ENCODE measurements at regions not wholly inside any gene's neighbourhood (a gene's known extent, or its start where the extent isn't known, plus 50 kb on each side); places are given as distances from the start of the nearest gene placed in this dataset.
"Not testable (repeated sequence)": the region's sequence is repeated elsewhere in the genome, so short reads cannot be mapped to it uniquely, and the experiment has no call there.

DNA sequence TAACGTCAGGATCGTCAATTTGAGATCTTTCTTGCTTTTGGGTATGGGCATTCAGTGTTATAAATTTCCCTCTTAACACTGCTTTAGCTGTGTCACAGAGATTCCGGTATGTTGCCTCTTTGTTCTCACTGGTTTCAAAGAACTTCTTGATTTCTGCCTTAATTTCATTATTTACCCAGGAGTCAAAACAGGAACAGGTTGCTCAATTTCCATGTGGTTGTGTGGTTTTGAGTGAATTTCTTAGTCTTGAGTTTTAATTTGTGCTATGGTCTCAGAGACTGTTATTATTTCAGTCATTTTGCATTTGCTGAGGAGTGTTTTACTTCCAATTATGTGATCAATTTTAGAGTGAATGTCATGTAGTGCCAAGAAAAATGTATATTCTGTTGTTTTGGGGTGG lies 153.1 kb downstream of the PCDH17 start:
- no peak for DNase-seq

DNA sequence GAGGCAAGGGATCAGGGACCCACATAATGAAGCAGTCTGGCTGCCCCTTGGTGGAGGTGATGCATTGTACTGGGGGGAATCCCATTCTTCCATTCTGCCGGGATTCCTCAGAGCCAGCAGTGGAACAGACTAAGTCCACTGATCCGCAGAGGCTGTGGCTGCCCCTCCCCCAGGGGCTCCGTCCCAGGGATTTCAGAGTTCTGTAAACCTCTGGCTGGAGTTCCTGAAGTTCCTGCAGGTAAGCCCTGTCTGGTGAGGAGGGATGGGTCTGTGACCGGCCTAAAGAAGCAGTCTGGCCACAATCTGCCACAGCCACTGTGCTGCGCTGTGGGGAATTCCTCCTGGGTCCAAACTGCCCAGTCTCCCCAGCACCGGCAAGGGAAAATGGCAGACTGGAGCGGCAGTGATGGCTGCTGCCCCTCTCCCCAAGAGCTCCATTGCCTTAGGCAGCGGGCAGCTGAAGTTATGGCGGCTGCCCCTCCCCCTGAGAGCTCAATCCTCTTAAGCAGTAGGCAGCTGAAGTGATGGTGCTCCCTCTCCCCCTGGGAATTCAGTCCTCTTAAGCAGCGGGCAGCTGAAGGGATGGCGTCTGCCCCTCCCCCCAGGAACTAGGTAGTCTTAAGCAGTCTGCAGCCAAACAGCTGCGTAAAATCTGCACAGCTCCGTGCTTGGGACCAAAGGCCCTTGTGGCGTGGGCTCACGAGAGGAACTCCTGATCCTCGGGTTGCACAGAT lies 155.7 kb downstream of the PCDH17 start:
- DNase-seq, result no peak

DNA sequence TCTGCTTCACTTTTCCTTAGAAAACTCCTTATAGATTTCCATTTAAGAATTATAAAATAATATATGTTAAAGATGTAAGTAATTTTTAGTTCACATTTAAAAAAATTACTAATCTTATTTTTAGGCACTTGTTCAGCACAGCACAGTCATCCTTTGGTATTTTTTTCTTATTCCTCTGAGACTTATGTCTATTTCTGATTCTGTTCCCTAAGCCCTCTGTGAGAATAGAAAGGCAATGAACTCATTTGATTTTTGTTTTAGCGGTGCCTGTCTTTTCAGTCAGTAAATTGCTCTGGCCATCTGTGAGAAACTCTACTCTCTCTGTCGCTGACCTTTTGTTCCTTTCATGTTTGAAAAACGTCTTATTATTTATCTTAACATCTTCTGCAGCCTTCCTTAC lies 168.1 kb downstream of the PCDH17 start:
- no peak for DNase-seq

DNA sequence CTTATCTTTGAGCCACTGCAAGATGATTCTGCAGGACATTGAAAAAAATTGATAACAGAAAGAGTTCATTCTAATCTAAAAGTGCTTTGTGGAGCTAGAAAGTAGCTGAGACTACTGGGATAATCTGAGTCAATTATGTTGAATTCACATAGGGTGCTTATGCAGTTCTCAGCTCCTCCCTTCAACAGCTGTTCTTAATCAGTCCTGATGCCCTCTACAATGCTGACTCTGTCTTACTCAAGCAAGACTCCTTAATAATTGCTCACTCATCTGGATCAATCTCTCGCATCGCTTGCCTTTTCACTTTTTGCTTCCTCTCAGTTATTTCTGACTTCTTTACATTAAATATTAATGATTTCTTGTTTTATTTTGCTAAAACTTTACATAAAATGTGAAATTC lies 182.1 kb downstream of the PCDH17 start:
- DNase-seq, result no peak

DNA sequence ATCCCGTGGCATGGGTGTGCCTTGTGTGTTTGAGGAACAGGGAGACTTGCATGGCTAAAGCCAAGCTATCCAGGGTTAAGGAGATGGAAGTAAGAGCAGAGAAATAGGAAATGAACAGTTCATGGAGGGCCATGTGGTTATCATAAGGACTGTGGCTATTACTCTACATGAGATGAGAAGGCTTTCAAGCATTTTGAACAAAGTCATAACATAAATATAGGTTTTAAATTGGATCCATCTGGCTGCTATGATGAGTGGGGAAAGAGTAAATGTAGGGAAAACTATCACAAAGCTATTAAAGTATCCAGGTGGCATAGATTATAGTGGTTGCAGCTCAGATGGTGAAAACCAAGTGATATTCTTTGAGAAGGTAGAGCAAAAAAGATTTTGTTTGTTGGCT lies 184.1 kb downstream of the PCDH17 start:
- DNase-seq, result no peak

DNA sequence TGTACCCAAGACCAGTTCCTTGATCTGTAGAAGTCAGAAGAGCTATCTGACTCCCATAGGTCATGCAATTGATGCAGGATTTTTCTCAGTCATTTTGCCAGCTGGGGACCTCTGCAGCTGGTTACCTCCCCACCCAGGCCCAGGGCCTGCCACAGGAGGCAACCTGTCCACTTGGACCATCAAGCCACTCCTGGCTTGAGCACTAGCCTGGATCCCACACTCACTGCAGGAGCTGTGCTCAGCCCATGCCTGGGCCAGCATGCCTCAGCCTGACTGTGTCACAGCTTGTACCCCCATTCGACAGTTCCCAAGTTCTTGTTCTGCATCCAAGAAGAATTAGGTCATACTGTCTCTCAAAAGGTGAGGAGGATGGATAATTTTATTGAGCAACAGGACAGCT lies 189.4 kb downstream of the PCDH17 start:
- no peak for DNase-seq

DNA sequence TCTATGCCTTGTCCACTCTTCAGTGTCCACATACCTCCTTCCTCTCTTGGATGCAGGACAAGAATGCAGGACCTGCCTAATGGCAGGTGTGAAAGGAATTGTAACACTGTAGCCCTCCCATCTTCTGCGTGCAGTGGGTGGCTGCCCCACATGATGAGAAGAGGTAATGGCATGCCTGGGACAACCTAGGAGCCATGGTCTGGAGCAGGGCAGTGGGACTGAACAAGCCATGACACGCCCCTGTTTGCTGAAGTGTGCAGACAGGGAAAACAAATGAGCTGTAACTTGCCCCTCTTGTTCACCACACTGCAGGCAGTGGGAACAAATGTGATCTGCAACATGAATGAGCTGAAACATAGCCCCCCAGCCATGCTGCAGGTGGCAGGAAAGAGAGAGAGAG lies 192.2 kb downstream of the PCDH17 start:
- DNase-seq, result no peak

DNA sequence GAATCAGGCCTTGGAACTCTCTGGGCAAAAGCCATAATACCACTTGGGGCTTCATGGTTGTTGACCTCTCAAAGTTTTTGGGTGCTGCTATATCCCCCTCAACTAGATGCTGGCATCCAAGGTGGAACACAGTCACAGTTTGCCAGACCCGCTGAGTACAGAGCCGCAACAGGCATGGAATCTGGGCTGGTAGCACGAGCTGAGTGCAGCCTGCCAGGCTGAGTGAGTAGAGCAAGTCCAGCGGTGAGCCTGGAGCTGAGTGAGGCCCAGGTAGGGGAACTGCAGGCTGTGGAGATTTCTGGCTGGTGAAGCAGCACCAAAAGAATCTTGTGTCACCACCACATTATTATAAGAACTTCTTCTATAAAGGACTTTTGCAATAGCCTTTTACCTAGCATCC lies 192.6 kb downstream of the PCDH17 start:
- no peak for DNase-seq

DNA sequence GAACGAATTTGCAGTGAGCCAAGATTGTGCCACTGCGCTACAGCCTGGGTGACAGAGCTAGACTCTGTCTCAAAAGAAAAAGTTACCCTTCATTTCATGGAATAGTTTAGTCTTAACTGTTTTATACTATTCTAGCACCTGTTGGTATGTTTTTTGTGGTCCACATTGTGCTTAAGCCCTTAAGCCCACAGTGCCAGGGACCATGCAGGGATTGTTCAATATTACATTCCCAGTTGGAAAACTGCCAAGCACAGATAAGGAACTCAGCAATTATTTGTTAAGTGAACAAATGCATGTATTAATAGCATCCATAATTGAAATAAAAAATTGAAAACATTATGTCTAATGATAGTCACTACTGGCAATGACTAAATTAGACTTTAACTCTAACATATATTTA lies 193.5 kb downstream of the PCDH17 start:
- no peak for DNase-seq

DNA sequence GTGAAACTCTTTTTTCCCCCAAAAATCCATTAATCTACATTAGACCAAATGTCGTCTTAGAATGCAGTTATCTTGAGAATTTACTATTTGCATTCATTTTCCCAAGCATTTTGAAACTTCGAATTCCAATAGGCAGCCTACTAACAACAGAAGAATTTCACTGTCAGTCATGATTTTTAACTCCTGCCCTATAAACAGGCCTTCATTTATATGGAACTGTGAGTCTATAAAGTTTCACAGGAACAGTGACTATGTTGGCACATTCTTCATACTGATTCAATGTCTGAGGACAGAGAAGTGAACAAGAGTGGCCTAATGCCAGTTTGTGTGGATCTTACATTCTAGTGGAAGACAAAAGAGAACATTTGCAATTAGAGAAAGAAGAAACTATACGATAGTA lies 198.0 kb downstream of the PCDH17 start:
- no peak for DNase-seq

DNA sequence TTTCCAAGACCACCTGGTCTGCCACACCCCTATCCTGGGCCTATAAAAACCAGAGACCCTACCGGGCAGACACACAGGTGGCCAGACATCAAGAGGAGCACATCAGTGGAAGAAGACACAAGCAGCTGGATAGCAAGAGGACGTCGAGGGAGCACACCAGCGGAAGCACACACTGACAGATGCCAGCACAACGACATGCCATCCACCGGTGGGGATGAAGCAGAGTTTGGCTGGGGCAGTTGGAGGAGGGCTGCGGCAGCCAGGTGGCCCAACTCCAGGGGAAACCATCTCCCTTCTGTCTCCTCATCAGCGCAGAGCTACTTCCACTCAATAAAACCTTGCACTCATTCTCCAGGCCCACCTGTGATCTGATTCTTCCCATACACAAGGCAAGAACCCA lies 200.6 kb downstream of the PCDH17 start:
- DNase-seq, result no peak

DNA sequence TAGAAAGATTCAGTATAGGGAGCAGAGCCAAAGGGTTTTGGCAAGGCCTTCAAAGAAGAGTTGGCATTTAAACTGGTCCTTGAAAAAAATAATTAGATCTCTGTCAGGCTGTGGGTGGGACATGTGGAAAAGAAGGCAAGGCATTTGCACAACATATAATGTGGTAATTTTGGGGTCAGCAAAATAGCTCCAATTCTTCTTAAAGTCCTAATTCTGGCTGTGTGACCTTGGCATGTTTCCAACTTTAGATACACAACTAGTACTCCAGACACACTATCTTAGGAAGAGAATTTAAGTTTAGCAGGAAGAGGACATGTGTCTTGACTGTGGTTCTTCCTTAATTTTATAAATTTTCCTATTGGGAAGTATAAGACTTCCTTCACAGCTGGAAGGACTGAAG lies 206.3 kb downstream of the PCDH17 start:
- no peak for DNase-seq

DNA sequence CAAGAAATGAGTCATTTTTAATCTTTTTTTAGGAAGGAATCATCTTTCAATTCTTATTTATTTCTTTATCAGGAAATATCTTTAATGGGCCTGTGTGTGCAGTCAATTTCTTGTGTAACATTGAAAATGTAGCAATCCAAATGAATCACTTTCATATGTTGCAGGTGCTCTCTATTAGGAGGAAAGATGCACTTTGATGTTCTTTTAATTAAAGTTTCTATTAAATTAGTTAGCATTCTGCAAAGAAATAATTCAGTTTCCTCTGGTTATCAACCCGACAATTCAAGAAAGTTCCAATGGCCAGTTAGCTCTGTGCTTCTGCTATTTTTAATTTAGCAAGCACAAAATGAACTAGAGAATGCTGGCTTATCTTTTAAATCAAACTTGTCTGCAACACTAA lies 212.0 kb downstream of the PCDH17 start:
- no peak for DNase-seq

DNA sequence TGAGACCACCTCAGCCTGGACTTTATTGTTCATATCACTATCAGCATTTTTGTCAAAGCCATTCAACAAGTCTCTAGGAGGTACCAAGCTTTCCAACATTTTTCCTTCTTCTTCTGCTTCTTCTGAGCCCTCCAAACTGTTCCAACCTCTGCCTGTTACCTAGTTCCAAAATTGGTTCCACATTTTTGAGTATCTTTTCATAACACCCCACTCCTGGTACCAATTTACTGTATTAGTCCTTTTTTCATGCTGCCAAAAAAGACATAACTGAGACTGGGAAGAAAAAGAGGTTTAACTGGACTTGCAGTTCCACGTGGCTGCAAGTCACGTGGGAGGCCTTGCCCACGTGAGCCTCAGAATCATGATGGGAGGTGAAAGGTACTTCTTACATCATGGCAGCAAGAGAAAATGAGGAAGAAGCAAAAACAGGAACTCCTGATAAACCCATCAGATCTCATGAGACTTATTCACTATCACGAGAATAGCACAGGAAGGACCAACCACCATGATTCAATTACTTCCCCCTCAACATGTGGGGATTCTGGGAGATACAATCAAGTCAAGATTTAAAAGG lies 215.1 kb downstream of the PCDH17 start:
- no peak for DNase-seq

DNA sequence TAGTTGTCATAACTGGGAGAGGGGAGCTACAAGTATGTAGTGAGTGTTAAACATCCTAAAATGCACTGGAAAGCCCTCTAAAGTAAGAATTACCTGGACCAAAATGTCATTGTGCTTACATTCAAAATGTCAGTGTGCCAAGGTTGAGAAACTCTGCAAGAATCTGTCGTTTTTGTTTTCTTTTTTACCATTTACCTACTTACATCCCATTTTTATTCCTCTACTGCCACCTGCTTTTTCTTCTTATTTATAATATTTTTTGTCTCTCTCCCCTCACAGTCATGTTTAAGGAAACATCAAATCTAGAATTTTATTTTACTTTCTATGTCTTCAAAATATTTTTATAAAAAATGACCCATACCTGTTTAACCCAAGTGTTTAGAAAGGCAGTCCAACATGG lies 226.4 kb downstream of the PCDH17 start:
- DNase-seq, result no peak

DNA sequence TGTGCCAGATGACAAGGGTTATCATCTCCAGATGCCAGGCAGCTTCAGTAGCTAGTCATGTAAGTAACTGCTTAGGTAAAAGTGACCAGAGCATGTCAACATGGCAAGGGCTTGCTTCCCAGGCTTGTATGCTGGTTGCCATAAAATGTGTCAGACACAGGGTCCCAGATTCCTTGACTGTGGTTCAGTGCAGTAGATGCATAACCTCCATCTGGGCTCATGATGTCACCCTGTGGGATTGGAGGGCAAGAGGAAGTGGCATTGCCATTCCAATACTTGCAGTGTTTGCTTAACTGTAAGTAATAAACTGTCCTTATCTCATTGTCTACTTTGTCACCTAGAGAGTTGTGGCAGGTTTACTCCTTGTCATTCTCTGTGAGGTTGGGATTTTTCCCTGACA lies 226.8 kb downstream of the PCDH17 start:
- no peak for DNase-seq

DNA sequence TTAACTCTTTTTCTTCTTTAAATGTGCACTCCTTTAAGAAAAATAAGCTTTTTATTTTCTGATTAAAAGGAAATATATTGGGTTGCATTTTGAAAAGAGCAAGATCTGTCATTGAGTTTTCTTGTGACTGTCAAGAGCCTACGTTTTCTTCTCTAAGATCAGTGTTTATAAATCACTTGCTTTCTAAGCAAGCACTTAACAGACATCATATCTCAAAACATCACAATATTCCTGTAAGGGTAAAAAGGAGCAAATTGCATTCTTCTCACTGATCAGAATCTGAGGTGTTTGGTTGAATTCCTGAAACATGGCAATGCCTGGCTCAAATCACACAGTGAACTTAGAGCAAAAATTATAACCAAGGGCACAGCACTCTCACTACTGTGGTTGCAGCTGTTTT lies 231.3 kb downstream of the PCDH17 start:
- DNase-seq, result no peak

DNA sequence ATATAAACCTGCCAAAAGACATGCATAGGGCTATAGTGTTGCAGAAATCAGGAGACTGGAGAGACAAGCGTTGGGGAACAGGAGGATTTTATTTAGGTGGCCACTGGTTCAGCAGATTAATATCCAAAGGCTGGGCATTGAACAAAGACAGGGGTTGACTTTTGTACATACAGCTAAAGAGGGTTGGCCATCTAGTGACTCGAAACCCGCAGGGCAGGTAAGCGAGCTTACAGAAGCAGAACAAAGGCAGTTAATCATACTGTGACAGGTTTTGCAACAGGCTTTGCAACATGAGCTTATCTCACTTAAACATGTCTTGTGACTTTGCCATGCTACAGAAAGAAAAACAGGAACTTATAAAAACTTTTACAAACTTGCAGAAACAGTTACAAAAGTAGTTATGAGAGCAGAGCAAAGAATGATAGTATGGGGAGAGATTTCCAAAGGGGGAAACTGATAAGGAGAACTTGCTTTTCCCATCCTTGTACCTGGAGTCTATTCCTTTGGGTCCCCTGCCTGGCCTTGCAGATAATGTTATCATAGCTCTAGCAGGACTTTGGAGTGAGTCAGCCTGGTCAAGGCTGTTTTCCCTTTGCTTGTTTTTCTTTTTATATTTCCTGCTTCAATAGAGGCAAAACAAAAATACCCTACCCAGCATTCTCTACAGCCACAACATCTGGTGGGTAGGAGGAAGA lies 234.2 kb downstream of the PCDH17 start:
- no peak for DNase-seq

DNA sequence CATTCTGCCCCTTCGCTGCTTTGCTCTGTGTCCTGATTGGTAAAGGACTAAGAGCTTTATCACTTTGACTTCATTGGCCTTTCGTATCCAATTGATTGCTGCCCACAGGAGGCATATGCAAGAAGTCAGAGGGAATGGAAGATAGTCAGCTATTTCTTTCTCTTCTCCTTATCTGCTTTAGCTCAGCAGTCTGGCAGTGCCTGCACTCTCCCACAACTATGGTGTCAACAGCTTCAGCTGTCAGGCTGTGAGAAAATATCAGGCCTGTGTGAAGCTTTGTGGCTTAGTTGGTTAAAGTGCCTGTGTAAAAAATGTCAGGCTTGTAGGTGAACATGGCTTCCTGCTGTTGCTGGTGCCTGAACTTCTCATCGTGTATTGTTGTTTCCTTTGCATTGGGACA lies 243.0 kb downstream of the PCDH17 start:
- DNase-seq, result no peak

DNA sequence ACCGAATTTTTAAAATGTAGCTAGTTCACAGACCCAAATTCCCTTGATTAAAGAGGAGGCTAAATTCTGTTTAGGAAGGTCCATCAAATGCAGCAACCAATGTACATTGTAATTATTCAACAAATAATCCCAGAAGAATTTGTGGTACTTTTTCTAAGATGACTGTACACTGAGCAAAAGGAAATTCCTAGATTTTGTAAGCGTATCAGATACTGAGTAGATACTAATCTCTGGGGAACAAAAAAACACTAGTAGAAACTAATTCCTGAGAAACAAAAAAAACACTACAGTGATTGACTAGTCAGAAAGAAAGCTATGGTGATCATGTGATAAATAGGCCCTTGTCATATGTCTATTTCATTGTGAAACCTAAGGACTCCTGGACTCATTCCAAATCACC lies 246.1 kb downstream of the PCDH17 start:
- no peak for DNase-seq

DNA sequence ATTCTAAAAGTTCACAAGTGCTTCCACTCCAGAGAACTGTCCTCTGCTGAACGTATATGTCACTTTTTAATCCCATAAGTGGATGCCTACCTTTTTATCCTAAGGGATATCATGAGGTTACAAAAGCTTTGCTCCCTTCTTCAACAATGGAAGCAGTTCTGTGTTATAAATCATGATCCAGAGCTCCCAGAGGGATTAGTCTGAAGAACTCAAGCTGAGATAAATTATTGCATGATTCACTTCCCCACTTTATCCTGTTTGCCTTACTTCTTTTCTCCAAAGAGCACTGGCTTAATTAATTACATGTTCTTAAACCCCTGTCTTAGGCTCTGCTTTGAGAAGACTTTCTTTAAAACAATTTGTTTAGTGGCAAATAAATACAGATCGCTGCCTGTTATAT lies 246.7 kb downstream of the PCDH17 start:
- no peak for DNase-seq

DNA sequence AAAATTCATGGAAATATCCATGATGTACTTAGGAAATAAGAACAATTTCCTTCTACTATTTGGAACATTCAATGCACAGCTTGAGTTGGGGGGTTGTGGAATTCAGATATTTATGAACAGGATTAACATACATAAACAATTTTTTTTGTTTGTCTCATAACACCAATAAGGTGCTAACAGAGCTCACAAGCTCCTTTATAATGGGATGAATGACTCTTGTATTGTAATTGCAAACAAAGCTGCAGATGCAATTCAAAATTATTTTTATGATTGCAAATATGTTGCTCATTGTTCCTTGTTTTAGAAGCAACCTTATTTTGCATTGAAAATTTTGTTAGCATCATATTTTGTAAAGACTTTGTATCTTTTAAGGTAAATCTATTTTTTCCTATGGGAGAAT lies 265.7 kb downstream of the PCDH17 start:
- no peak for DNase-seq

DNA sequence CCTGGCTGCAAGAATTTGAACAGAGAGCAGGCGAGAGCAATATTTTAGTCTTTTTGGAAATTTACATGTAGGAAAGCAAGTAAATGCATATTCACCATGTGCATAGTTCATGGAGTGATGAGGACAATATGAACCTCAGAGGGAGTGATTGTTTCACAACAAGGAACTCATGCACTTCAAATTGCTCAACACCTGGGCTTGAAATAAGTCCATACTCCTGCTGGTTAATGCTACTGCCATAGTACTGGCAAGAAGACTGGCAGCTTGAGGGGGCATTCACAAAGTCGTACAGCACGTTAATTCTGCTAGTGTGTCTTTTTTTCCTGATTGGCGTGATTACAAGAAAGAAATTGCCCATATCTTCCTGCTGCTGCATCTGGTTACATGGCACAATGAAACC lies 267.6 kb downstream of the PCDH17 start:
- DNase-seq, result no peak

DNA sequence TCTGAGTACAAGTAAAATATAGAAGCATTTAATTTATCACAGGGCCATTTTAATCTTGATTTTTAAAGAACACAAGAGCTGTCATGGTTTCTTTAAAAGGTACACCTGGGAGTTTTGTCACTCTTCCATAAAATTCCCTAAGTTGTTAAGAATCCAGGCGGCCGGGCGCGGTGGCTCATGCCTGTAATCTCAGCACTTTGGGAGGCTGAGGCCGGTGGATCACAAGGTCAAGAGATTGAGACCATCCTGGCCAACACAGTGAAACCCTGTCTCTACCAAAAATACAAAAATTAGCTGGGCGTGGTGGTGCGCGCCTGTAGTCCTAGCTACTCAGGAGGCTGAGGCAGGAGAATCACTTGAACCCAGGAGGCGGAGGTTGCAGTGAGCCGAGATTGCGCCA lies 278.3 kb downstream of the PCDH17 start:
- DNase-seq, result not testable (repeated sequence)

DNA sequence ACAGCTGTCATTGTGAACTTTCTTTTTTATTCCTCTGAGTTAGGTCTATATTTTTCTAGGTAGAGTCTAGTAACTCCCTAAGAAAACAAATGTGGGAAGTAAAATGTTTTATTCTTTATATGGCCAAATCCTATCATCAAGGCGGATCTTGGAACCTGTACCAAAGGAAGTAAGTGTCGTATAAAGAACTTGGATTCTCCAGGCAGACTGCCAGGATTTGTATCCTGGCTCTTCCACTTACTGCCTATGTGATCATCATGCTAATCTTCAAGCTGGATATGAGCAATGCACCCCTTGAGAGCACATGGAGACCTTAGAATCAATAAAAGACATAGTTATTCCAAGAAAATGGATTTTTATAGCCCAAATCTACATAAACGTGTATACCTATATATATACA lies 286.5 kb downstream of the PCDH17 start:
- no peak for DNase-seq
